Panc1 (cell line): ENCODE measurements at regions not wholly inside any gene's neighbourhood (a gene's known extent, or its start where the extent isn't known, plus 50 kb on each side); places are given as distances from the start of the nearest gene placed in this dataset.

Experiments used
- ATAC-seq: fragments of 200-7000 bp; cut with Tn5 transposase; 2 replicates; pipeline ENCODE4 v1.9.1; 2020; ENCODE audit warnings: mild to moderate bottlenecking, moderate library complexity
- BruUV-seq: library from RNA; stranded (reverse); fragments of 400-500 nt; replicated peaks from 2 replicates; lab custom pipeline; 2021; lab: Mats Ljungman, UMichigan
- CTCF ChIA-PET: fragments of 300-600 bp; sonication (Branson Sonifier 250); formaldehyde crosslinking; loops from one replicate; lab custom pipeline; 2022; ENCODE audit warnings: antibody characterized with exemption; lab: Charles Lee
- POLR2A ChIA-PET: fragments of 300-600 bp; sonication (Branson Sonifier 250); formaldehyde crosslinking; loops from one replicate; lab custom pipeline; 2022; ENCODE audit warnings: antibody characterized with exemption; lab: Charles Lee
- DNase-seq: peaks from one replicate; pipeline ENCODE4 v3.0.0-alpha.2; 2010; ENCODE audit warnings: low read depth, low spot score
- H3K27ac ChIP-seq: 2 replicates; pipeline ENCODE4 v1.5.1; 2011; ENCODE audit warnings: mild to moderate bottlenecking, low read length, inconsistent platforms
- H3K27me3 ChIP-seq: fragments of 200-500 bp; sonication (Bioruptor generic); 2 replicates; pipeline ENCODE4 v1.6.0; 2014; ENCODE audit warnings: low read length, inconsistent platforms; ENCODE audit not compliant: control insufficient read depth, insufficient read depth
- H3K36me3 ChIP-seq: fragments of 200-500 bp; sonication (Bioruptor generic); 2 replicates; pipeline ENCODE4 v1.5.1; 2014; ENCODE audit warnings: inconsistent platforms, mild to moderate bottlenecking, low read length, moderate library complexity; ENCODE audit not compliant: control insufficient read depth, insufficient read depth
- H3K4me1 ChIP-seq: 2 replicates; pipeline ENCODE4 v1.5.1; 2011; ENCODE audit warnings: inconsistent platforms, mild to moderate bottlenecking, low read length, moderate library complexity; ENCODE audit not compliant: control insufficient read depth, insufficient read depth
- H3K4me3 ChIP-seq, 2 experiments: 2 replicates each; pipeline ENCODE4 v1.5.1; 2011 to 2012; ENCODE audit warnings: low read depth in 2 of 2, low read length in 2 of 2, mild to moderate bottlenecking in 2 of 2, inconsistent platforms in 1 of 2, moderate library complexity in 1 of 2
- H3K9me3 ChIP-seq: fragments of 200-500 bp; sonication (Bioruptor generic); 2 replicates; pipeline ENCODE4 v1.5.1; 2014; ENCODE audit warnings: low read depth, mild to moderate bottlenecking, inconsistent platforms, low read length, moderate library complexity; ENCODE audit not compliant: control insufficient read depth, insufficient read depth
- POLR2AphosphoS5 ChIP-seq: IDR thresholded peaks from 2 replicates; pipeline ENCODE4 v1.6.1; 2012; ENCODE audit warnings: mild to moderate bottlenecking, low read depth, low read length, moderate library complexity
- SIN3A ChIP-seq: IDR thresholded peaks from 2 replicates; pipeline ENCODE4 v1.6.1; 2012; ENCODE audit warnings: low read depth, mild to moderate bottlenecking, low read length, moderate library complexity, borderline replicate concordance; ENCODE audit not compliant: insufficient read depth
- TCF7L2 ChIP-seq: IDR thresholded peaks from 2 replicates; pipeline ENCODE4 v1.6.1; 2011; ENCODE audit warnings: mild to moderate bottlenecking, low read depth, low read length, inconsistent platforms
- in situ Hi-C: cut with HindIII; loops from 2 replicates; pipeline ENCODE4 v1.10.0; 2016; ENCODE audit warnings: low sequenced_read_pairs, low pct_unique_long_range_greater_than_20kb
- intact Hi-C: fragments of 100-400 bp; cut with micrococcal nuclease; formaldehyde crosslinking; loops from one replicate; pipeline ENCODE4 v1.10.0; 2022; ENCODE audit not compliant: unreplicated experiment
- TF ChIP-seq, protein P1 (sequence below): fragments of 450-650 bp; IDR thresholded peaks from 2 replicates; pipeline ENCODE4 v1.5.1; 2017; ENCODE audit warnings: mild to moderate bottlenecking
- TF ChIP-seq, protein P2 (sequence below), 2 experiments: IDR thresholded peaks; 2 replicates each; pipeline ENCODE4 v1.6.1; 2011 to 2012; ENCODE audit warnings: low read depth in 2 of 2, control low read depth in 1 of 2, low read length in 1 of 2, mild to moderate bottlenecking in 1 of 2, moderate library complexity in 1 of 2; ENCODE audit not compliant: insufficient read depth in 1 of 2

GRCh38 chr3:59300733-59301132 lies 250.9 kb upstream of the CFAP20DC start:
- intact Hi-C loops, result no loop called here
- ChIA-PET POLR2A (no interaction called here), CTCF (no interaction called here)
- TF ChIP-seq, protein P1, sequence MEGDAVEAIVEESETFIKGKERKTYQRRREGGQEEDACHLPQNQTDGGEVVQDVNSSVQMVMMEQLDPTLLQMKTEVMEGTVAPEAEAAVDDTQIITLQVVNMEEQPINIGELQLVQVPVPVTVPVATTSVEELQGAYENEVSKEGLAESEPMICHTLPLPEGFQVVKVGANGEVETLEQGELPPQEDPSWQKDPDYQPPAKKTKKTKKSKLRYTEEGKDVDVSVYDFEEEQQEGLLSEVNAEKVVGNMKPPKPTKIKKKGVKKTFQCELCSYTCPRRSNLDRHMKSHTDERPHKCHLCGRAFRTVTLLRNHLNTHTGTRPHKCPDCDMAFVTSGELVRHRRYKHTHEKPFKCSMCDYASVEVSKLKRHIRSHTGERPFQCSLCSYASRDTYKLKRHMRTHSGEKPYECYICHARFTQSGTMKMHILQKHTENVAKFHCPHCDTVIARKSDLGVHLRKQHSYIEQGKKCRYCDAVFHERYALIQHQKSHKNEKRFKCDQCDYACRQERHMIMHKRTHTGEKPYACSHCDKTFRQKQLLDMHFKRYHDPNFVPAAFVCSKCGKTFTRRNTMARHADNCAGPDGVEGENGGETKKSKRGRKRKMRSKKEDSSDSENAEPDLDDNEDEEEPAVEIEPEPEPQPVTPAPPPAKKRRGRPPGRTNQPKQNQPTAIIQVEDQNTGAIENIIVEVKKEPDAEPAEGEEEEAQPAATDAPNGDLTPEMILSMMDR, result no peak
- TF ChIP-seq TCF7L2 (no peak), POLR2AphosphoS5 (no peak), SIN3A (no peak)
- TF ChIP-seq, protein P2, sequence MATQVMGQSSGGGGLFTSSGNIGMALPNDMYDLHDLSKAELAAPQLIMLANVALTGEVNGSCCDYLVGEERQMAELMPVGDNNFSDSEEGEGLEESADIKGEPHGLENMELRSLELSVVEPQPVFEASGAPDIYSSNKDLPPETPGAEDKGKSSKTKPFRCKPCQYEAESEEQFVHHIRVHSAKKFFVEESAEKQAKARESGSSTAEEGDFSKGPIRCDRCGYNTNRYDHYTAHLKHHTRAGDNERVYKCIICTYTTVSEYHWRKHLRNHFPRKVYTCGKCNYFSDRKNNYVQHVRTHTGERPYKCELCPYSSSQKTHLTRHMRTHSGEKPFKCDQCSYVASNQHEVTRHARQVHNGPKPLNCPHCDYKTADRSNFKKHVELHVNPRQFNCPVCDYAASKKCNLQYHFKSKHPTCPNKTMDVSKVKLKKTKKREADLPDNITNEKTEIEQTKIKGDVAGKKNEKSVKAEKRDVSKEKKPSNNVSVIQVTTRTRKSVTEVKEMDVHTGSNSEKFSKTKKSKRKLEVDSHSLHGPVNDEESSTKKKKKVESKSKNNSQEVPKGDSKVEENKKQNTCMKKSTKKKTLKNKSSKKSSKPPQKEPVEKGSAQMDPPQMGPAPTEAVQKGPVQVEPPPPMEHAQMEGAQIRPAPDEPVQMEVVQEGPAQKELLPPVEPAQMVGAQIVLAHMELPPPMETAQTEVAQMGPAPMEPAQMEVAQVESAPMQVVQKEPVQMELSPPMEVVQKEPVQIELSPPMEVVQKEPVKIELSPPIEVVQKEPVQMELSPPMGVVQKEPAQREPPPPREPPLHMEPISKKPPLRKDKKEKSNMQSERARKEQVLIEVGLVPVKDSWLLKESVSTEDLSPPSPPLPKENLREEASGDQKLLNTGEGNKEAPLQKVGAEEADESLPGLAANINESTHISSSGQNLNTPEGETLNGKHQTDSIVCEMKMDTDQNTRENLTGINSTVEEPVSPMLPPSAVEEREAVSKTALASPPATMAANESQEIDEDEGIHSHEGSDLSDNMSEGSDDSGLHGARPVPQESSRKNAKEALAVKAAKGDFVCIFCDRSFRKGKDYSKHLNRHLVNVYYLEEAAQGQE (IDR thresholded peaks at IDR 0.05; ENCODE audit: insufficient read depth in 1 of 2, low read depth in 2 of 2, low read length in 1 of 2), result no peak
- in situ Hi-C loops, result no loop called here
- Histone ChIP-seq H3K27me3 (no peaks in the 10 kb centered on the region), H3K36me3 (no peaks in the 10 kb centered on the region), H3K27ac (no peak overlapping the region), H3K4me1 (no peaks in the 10 kb centered on the region), H3K9me3 (no peaks in the 10 kb centered on the region), H3K4me3 (no peak overlapping the region)
- ATAC-seq (no peak), DNase-seq (no peak)
- BruUV-seq, result no TSS peak

GRCh38 chr3:59299561-59299960 lies 249.7 kb upstream of the CFAP20DC start:
- Histone ChIP-seq H3K4me3 (no peak overlapping the region), H3K27ac (no peak overlapping the region), H3K36me3 (no peaks in the 10 kb centered on the region), H3K4me1 (no peaks in the 10 kb centered on the region), H3K9me3 (no peaks in the 10 kb centered on the region), H3K27me3 (no peaks in the 10 kb centered on the region)
- in situ Hi-C loops (no loop called here), intact Hi-C loops (no loop called here)
- POLR2A ChIA-PET, result no interaction called here
- BruUV-seq, result no TSS peak
- DNase-seq (no peak), ATAC-seq (no peak)
- CTCF ChIA-PET, result no interaction called here
- TF ChIP-seq SIN3A (no peak), POLR2AphosphoS5 (no peak)
- TF ChIP-seq, protein P2 (IDR thresholded peaks at IDR 0.05; ENCODE audit: insufficient read depth in 1 of 2, low read depth in 2 of 2, low read length in 1 of 2), result no peak
